Tibial nerve (tissue), 3 donors: ENCODE measurements at regions not wholly inside any gene's neighbourhood (a gene's known extent, or its start where the extent isn't known, plus 50 kb on each side); places are given as distances from the start of the nearest gene placed in this dataset.

Source experiments
- CTCF ChIP-seq, 5 experiments: fragments of 200-600 bp in 3 of 5; fragments of 450-650 bp in 2 of 5; sonication (generic) in 3 of 5; IDR thresholded peaks; one replicate each; pipeline ENCODE4 v1.5.1; 2016 to 2019; ENCODE audit warnings: antibody characterized with exemption in 5 of 5, mild to moderate bottlenecking in 3 of 5, moderate library complexity in 2 of 5
- POLR2A ChIP-seq, 2 donors: fragments of 450-650 bp; IDR thresholded peaks; one replicate each; pipeline ENCODE4 v1.6.1; 2017; ENCODE audit warnings: antibody characterized with exemption in 2 of 2, mild to moderate bottlenecking in 2 of 2, moderate library complexity in 2 of 2

- TF ChIP-seq POLR2A (IDR thresholded peaks at IDR 0.05) (no peak), CTCF (IDR thresholded peaks at IDR 0.05) (no peak)
Measured at GRCh38 chr5:97563050-97563657, 380.1 kb upstream of the RIOK2 start.
